ENCODE measurements at regions not wholly inside any gene's neighbourhood (a gene's known extent, or its start where the extent isn't known, plus 50 kb on each side); places are given as distances from the start of the nearest gene placed in this dataset.

- TF ChIP-seq ZNF274 (IDR thresholded peaks at IDR 0.05; ENCODE audit: low read depth, low read length): no peak
- H3K4me3 ChIP-seq (ENCODE audit: low read length): no peak overlapping the region
Measured at GRCh38 chr15:96502196-96502595, 171.7 kb downstream of the NR2F2 start.

- no peak overlapping the region for H3K4me3 ChIP-seq (ENCODE audit: low read length)
- no peak for TF ChIP-seq ZNF274 (IDR thresholded peaks at IDR 0.05; ENCODE audit: low read depth, low read length)
Measured at GRCh38 chr15:96503276-96503675, 172.8 kb downstream of the NR2F2 start.

GRCh38 chr15:96504371-96504770 lies 173.9 kb downstream of the NR2F2 start:
- TF ChIP-seq ZNF274 (IDR thresholded peaks at IDR 0.05; ENCODE audit: low read depth, low read length): no peak
- no peak overlapping the region for H3K4me3 ChIP-seq (ENCODE audit: low read length)

GRCh38 chr15:96505014-96505413 lies 174.5 kb downstream of the NR2F2 start:
- TF ChIP-seq ZNF274 (IDR thresholded peaks at IDR 0.05; ENCODE audit: low read depth, low read length): no peak
- no peak overlapping the region for H3K4me3 ChIP-seq (ENCODE audit: low read length)

GRCh38 chr15:96514607-96515285 lies 184.2 kb downstream of the NR2F2 start:
- H3K4me3 ChIP-seq (ENCODE audit: low read length): no peak overlapping the region
- no peak for TF ChIP-seq ZNF274 (IDR thresholded peaks at IDR 0.05; ENCODE audit: low read depth, low read length)

GRCh38 chr15:96515371-96515770 lies 184.9 kb downstream of the NR2F2 start:
- TF ChIP-seq ZNF274 (IDR thresholded peaks at IDR 0.05; ENCODE audit: low read depth, low read length): no peak
- H3K4me3 ChIP-seq (ENCODE audit: low read length): no peak overlapping the region

- H3K4me3 ChIP-seq (ENCODE audit: low read length): no peak overlapping the region
- no peak for TF ChIP-seq ZNF274 (IDR thresholded peaks at IDR 0.05; ENCODE audit: low read depth, low read length)
Measured at GRCh38 chr15:96521386-96521785, 190.9 kb downstream of the NR2F2 start.

GRCh38 chr15:96524676-96525417 lies 194.3 kb downstream of the NR2F2 start:
- TF ChIP-seq ZNF274 (IDR thresholded peaks at IDR 0.05; ENCODE audit: low read depth, low read length): no peak
- no peak overlapping the region for H3K4me3 ChIP-seq (ENCODE audit: low read length)

- no peak for TF ChIP-seq ZNF274 (IDR thresholded peaks at IDR 0.05; ENCODE audit: low read depth, low read length)
- no peak overlapping the region for H3K4me3 ChIP-seq (ENCODE audit: low read length)
Measured at GRCh38 chr15:96535148-96535547, 204.6 kb downstream of the NR2F2 start.

- no peak overlapping the region for H3K4me3 ChIP-seq (ENCODE audit: low read length)
- TF ChIP-seq ZNF274 (IDR thresholded peaks at IDR 0.05; ENCODE audit: low read depth, low read length): no peak
Measured at GRCh38 chr15:96538491-96538890, 208.0 kb downstream of the NR2F2 start.

GRCh38 chr15:96540283-96540682 lies 209.8 kb downstream of the NR2F2 start:
- TF ChIP-seq ZNF274 (IDR thresholded peaks at IDR 0.05; ENCODE audit: low read depth, low read length): no peak
- H3K4me3 ChIP-seq (ENCODE audit: low read length): no peak overlapping the region

- H3K4me3 ChIP-seq (ENCODE audit: low read length): no peak overlapping the region
- no peak for TF ChIP-seq ZNF274 (IDR thresholded peaks at IDR 0.05; ENCODE audit: low read depth, low read length)
Measured at GRCh38 chr15:96542130-96542770, 211.8 kb downstream of the NR2F2 start.

GRCh38 chr15:96544162-96544756 lies 213.8 kb downstream of the NR2F2 start:
- H3K4me3 ChIP-seq (ENCODE audit: low read length): no peak overlapping the region
- no peak for TF ChIP-seq ZNF274 (IDR thresholded peaks at IDR 0.05; ENCODE audit: low read depth, low read length)

- no peak for TF ChIP-seq ZNF274 (IDR thresholded peaks at IDR 0.05; ENCODE audit: low read depth, low read length)
- H3K4me3 ChIP-seq (ENCODE audit: low read length): no peak overlapping the region
Measured at GRCh38 chr15:96549136-96549535, 218.6 kb downstream of the NR2F2 start.

GRCh38 chr15:96551196-96551595 lies 220.7 kb downstream of the NR2F2 start:
- H3K4me3 ChIP-seq (ENCODE audit: low read length): no peak overlapping the region
- no peak for TF ChIP-seq ZNF274 (IDR thresholded peaks at IDR 0.05; ENCODE audit: low read depth, low read length)
